GM12865 (cell line): ENCODE measurements at regions not wholly inside any gene's neighbourhood (a gene's known extent, or its start where the extent isn't known, plus 50 kb on each side); places are given as distances from the start of the nearest gene placed in this dataset.
"Not testable (repeated sequence)": the region's sequence is repeated elsewhere in the genome, so short reads cannot be mapped to it uniquely, and the experiment has no call there.

Source experiments
- DNase-seq: peaks from one replicate; pipeline ENCODE4 v3.0.0; 2010; ENCODE audit warnings: low read depth
- H3K4me3 ChIP-seq: 2 replicates; pipeline ENCODE4 v1.5.1; 2011; ENCODE audit warnings: mild to moderate bottlenecking, low read depth, low read length, control low read depth
- CTCF ChIP-seq: IDR thresholded peaks from 2 replicates; pipeline ENCODE4 v1.5.1; 2011; ENCODE audit warnings: low read length, control low read depth, low read depth, inconsistent platforms; ENCODE audit not compliant: insufficient read depth; ENCODE audit errors: missing control alignments

GRCh38 chr11:39569789-39570188 is 1889.7 kb downstream of the LRRC4C start:
- DNase-seq = no peak
- no peak overlapping the region for H3K4me3 ChIP-seq
- TF ChIP-seq CTCF = no peak

GRCh38 chr11:39542460-39542859 is 1917.0 kb downstream of the LRRC4C start:
- H3K4me3 ChIP-seq = no peak overlapping the region
- no peak for DNase-seq
- TF ChIP-seq CTCF = no peak

GRCh38 chr11:39541945-39542351 is 1917.5 kb downstream of the LRRC4C start:
- no peak overlapping the region for H3K4me3 ChIP-seq
- DNase-seq = no peak
- TF ChIP-seq CTCF = no peak

DNA sequence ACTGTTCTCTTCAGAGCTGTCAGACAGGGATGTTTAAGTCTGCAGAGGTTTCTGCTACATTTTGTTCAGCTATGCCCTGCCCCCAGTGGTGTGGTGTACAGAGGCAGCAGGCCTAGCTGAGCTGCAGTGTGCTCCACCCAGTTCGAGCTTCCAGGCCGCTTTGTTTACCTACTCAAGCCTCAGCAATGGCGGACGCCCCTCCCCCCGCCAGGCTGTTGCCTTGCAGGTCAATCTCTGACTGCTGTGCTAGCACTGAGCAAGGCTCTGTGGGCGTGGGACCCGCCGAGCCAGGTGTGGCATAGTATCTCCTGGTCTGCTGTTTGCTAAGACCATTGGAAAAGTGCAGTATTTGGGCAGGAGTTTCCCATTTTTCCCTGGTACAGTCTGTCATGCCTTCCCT is 1923.1 kb downstream of the LRRC4C start:
- not testable (repeated sequence) for H3K4me3 ChIP-seq, DNase-seq
